Fibroblast of lung (primary cell): ENCODE measurements at regions not wholly inside any gene's neighbourhood (a gene's known extent, or its start where the extent isn't known, plus 50 kb on each side); places are given as distances from the start of the nearest gene placed in this dataset.

Experiments
- CTCF ChIP-seq, 2 donors: IDR thresholded peaks in 1 of 2; conservative IDR thresholded peaks in 1 of 2; 1 replicate in 1 of 2; 2 replicates in 1 of 2; pipeline ENCODE4 v1.5.1; 2011 to 2012; ENCODE audit warnings: low read length in 2 of 2, control low read depth in 1 of 2, inconsistent platforms in 1 of 2, low read depth in 1 of 2, mild to moderate bottlenecking in 1 of 2
- EZH2 ChIP-seq: IDR thresholded peaks from 2 replicates; pipeline ENCODE4 v1.5.1; 2012; ENCODE audit warnings: low read length, control low read depth, mild to moderate bottlenecking; ENCODE audit errors: missing control alignments

DNA sequence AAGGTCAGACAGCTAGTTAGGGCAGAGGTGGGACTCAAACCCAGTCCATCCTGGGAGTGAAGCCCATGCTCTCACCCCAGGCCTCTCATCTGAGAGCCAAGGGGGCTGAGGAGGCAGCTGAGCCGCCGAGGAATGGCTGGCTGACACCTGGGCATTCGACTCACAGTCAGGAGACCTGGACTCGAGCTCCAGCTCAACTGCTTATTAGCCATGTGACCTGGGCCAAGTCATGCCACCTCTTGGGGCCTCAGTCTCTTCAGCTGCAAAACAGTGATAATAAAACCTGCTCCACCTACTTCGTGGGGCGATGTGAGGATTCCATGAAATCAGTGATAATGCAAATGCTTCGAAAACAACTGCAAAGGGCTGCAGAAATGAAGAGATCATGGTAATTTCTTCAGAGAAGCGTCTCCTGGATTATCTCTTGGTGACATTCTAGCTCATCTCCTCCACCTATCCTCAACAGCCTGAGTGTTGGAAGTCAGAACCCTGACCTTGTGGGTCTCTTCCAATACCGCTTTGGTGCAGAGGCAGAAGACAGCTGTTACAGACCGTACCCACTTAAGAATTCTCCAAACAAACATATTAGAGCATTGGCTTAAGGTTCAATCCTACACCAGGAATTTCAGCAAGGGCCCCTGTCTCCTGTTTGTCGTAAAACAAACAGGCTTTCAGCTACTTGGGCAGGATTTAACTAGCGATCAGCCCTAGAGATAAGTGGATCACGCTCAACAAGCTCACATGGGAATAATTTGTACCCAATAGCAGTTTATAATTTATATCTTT, 60.0 kb upstream of the PIM1 start:
- TF ChIP-seq CTCF (conservative IDR thresholded peaks at IDR 0.05 in 1 of 2, IDR thresholded peaks at IDR 0.05 in 1 of 2; ENCODE audit: low read depth in 1 of 2, low read length in 2 of 2) (no peak), EZH2 (no peak)
